Body of pancreas (tissue), 4 donors: ENCODE measurements at regions not wholly inside any gene's neighbourhood (a gene's known extent, or its start where the extent isn't known, plus 50 kb on each side); places are given as distances from the start of the nearest gene placed in this dataset.

Experiments used
- POLR2A ChIP-seq, 3 donors: fragments of 450-650 bp; IDR thresholded peaks; one replicate each; pipeline ENCODE4 v1.6.1; 2016; ENCODE audit warnings: antibody characterized with exemption in 3 of 3, mild to moderate bottlenecking in 2 of 3
- TF ChIP-seq, protein P1 (sequence below), 7 experiments: fragments of 450-650 bp in 4 of 7; fragments of 200-600 bp in 3 of 7; sonication (generic) in 3 of 7; IDR thresholded peaks; one replicate each; pipeline ENCODE4 v1.5.1; 2016 to 2019; ENCODE audit warnings: antibody characterized with exemption in 7 of 7

GRCh38 chr10:33920351-33920750, 585.9 kb upstream of the NRP1 start:
- TF ChIP-seq, protein P1, sequence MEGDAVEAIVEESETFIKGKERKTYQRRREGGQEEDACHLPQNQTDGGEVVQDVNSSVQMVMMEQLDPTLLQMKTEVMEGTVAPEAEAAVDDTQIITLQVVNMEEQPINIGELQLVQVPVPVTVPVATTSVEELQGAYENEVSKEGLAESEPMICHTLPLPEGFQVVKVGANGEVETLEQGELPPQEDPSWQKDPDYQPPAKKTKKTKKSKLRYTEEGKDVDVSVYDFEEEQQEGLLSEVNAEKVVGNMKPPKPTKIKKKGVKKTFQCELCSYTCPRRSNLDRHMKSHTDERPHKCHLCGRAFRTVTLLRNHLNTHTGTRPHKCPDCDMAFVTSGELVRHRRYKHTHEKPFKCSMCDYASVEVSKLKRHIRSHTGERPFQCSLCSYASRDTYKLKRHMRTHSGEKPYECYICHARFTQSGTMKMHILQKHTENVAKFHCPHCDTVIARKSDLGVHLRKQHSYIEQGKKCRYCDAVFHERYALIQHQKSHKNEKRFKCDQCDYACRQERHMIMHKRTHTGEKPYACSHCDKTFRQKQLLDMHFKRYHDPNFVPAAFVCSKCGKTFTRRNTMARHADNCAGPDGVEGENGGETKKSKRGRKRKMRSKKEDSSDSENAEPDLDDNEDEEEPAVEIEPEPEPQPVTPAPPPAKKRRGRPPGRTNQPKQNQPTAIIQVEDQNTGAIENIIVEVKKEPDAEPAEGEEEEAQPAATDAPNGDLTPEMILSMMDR (IDR thresholded peaks at IDR 0.05): no peak
- TF ChIP-seq POLR2A (IDR thresholded peaks at IDR 0.05): no peak
